GM19372 (cell line): ENCODE measurements at regions not wholly inside any gene's neighbourhood (a gene's known extent, or its start where the extent isn't known, plus 50 kb on each side); places are given as distances from the start of the nearest gene placed in this dataset.

Experiments used
- ATAC-seq: cut with Tn5 transposase; IDR thresholded peaks from one replicate; pipeline ENCODE4 v1.9.1; 2021; ENCODE audit warnings: mild to moderate bottlenecking, low read depth, moderate library complexity; ENCODE audit not compliant: unreplicated experiment

- ATAC-seq: no peak
Observed at GRCh38 chr11:8740129-8740528, 57.5 kb downstream of the RPL27A start.

- ATAC-seq: no peak
Observed at GRCh38 chr11:8744423-8744822, 61.8 kb downstream of the RPL27A start.

DNA sequence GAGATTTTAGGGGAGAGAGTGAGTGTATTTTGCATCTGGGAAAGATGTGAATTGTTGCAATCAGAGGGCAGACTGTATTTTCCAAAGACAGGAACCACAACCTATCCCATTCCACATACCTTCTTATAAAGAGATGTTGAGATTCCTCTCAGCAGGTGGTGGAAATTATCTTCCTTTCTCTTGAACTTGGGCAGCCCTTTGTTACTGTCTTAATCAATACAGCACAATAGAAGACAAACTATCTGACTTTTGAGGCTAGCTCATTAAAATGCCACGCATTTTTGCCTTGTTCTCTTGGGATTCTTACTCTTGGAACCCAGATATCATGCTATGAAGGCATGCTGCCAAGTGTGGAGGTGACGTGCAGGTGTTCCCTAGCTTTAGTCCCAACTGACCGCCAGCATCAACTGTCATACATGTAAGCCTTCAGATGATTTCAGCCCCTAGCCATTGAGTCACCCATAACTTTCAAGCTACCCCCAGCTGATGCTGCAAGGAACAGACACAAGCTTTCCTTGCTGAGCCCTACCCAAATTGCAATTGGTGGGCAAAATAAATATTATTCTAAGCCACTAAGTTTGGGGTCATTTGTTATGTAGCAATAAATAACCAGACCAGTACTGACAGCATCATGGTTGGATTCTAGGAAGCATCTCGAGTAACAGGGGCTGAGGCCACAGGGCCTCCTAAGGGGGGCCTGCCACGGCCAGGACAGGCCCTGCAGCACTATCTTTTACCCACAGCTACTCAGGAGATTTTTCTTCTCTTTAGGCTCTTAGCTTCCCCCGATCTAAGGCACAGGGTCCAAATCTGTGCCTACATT is 63.0 kb downstream of the RPL27A start:
- no peak for ATAC-seq

- ATAC-seq: no peak
Observed at GRCh38 chr11:8746331-8746974, 63.9 kb downstream of the RPL27A start.

- ATAC-seq: no peak
Observed at GRCh38 chr11:8747173-8747572, 64.6 kb downstream of the RPL27A start.

GRCh38 chr11:8748317-8748716 is 65.7 kb downstream of the RPL27A start:
- ATAC-seq: no peak

GRCh38 chr11:8749202-8749601 is 66.6 kb downstream of the RPL27A start:
- no peak for ATAC-seq

- no peak for ATAC-seq
Observed at GRCh38 chr11:8754241-8754640, 71.6 kb downstream of the RPL27A start.

- no peak for ATAC-seq
Observed at GRCh38 chr11:8756201-8756600, 73.6 kb downstream of the RPL27A start.

- no peak for ATAC-seq
Observed at GRCh38 chr11:8757047-8757446, 74.5 kb downstream of the RPL27A start.

DNA sequence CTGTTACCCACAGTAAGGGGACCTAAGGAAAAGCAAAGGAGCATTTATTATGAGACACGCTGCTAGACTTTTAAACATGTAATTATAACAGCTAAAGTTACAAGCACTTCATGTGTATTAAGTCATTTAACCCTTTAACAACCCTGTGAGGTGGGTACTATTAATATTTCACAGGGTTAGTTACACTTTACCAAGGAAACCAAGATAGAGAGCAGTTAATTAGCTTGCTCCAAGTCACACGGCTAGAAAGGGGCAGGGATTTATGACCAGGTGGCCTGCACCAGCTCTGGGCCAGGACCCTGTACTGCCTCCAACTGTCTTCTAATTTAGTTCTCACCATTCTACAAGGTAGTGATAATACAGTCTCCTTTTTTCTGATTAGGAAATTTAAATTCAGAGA is 74.9 kb downstream of the RPL27A start:
- no peak for ATAC-seq

DNA sequence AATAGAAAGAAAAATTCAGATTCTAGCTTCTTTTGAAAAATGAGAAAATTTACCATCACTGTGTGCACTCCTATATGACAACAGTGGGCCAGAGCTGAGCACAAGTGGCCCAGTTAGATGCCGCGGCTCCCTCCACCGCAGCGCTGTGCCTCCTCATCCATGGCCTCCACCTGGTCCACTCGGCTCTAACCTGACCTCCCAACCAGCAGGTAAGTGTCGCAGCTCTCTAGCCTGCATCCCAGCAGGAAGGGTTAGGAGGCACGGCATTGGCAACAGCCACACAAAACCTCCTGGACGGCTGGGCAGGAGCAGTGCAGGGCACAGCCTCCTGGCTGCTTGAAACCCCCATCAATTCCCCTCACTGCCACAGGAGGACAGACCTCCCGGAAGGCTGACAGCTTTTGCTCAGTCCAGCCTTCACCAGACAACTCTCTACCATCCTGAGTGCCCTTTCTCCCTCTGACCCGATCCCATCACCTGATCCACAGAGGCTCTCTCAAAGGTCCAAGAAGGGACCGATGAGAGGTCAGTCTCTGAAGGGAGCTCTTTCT is 76.1 kb downstream of the RPL27A start:
- ATAC-seq: no peak

DNA sequence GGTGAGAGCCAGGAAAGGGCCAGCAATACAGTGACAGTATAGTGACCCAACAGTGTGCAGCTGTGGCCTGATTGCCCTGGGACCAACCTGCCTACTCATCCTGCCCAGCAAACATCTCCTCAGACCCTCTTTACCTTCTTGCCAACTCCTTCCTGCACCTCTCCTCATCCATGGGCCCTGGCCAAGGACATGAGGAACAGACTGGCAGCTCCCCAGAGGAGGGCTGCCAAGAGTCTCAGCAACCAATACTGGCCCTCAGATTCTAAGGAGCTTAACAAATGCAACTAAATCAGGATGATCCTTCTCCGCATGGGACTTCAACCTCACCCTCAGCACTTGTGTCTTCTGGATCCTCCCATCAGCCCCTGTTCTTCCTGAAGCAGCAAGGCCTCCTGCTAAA is 77.0 kb downstream of the RPL27A start:
- ATAC-seq: no peak

DNA sequence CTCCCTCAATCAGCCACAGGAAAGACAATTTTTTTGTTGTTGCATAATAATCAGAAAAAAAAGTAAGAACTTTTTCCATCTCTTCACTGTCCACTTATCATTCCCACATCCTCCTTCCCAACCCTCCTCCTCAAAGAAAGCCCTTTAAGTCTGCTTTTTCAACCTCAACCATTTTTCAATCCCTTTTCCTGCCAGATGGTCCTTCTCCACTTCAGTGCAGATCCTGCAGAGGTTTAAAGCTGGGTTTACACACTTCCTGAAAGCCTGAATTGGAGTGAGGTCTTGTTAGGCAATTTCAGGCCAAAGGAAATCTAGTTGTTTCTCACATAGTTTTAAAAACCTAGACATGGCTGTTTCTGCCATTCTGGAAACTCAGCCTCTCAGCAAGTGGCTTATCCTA is 78.3 kb downstream of the RPL27A start:
- ATAC-seq: no peak

- no peak for ATAC-seq
Observed at GRCh38 chr11:8763070-8763685, 80.6 kb downstream of the RPL27A start.

GRCh38 chr11:8765294-8765693 is 82.7 kb downstream of the RPL27A start:
- no peak for ATAC-seq

GRCh38 chr11:8766043-8766987 is 83.7 kb downstream of the RPL27A start:
- ATAC-seq: no peak

- ATAC-seq: no peak
Observed at GRCh38 chr11:8766988-8767374, 84.4 kb downstream of the RPL27A start.

- no peak for ATAC-seq
Observed at GRCh38 chr11:8767466-8768142, 85.0 kb downstream of the RPL27A start.
